PFSK-1 (cell line): ENCODE measurements at regions not wholly inside any gene's neighbourhood (a gene's known extent, or its start where the extent isn't known, plus 50 kb on each side); places are given as distances from the start of the nearest gene placed in this dataset.

Source experiments
- FOXP2 ChIP-seq: optimal IDR thresholded peaks from 2 replicates; pipeline ENCODE3; 2011; ENCODE audit warnings: borderline replicate concordance, control low read depth, inconsistent platforms; ENCODE audit not compliant: insufficient read depth; ENCODE audit errors: extremely low read length, extremely low read depth
- POLR2AphosphoS5 ChIP-seq: IDR thresholded peaks from 2 replicates; pipeline ENCODE4 v1.6.1; 2012; ENCODE audit warnings: low read depth, mild to moderate bottlenecking, control low read depth, low read length, moderate library complexity
- REST ChIP-seq, 2 experiments: IDR thresholded peaks; 2 replicates each; pipeline versions ENCODE4 v1.6.1 to v1.8.0; 2011 to 2012; ENCODE audit warnings: low read depth in 2 of 2, low read length in 2 of 2, control low read depth in 1 of 2, inconsistent platforms in 1 of 2, mild to moderate bottlenecking in 1 of 2, moderate library complexity in 1 of 2; ENCODE audit not compliant: insufficient read depth in 1 of 2
- SIN3A ChIP-seq: IDR thresholded peaks from 2 replicates; pipeline ENCODE4 v1.6.1; 2012; ENCODE audit warnings: mild to moderate bottlenecking, low read length, moderate library complexity, borderline replicate concordance; ENCODE audit not compliant: insufficient read depth
- TAF1 ChIP-seq: IDR thresholded peaks from 2 replicates; pipeline ENCODE4 v1.6.1; 2012; ENCODE audit warnings: low read length, control low read depth, borderline replicate concordance; ENCODE audit not compliant: insufficient read depth

- TF ChIP-seq POLR2AphosphoS5 (no peak), REST (IDR thresholded peaks at IDR 0.05; ENCODE audit: insufficient read depth in 1 of 2, low read depth in 2 of 2, low read length in 2 of 2) (no peak), TAF1 (no peak), SIN3A (no peak), FOXP2 (no peak)
Measured at GRCh38 chr5:167296661-167297060, 994.8 kb upstream of the WWC1 start.
